ENCODE measurements at regions not wholly inside any gene's neighbourhood (a gene's known extent, or its start where the extent isn't known, plus 50 kb on each side); places are given as distances from the start of the nearest gene placed in this dataset.

- H3K4me1 ChIP-seq (ENCODE audit: control insufficient read depth in 1 of 2, insufficient read depth in 2 of 2, low read length in 2 of 2): no peaks in the 10 kb centered on the region
- ATAC-seq (no peak), DNase-seq (ENCODE audit: low read depth, low spot score) (no peak)
- BruUV-seq (replicated peaks): no TSS peak
- no peak overlapping the region for H3K9ac ChIP-seq (ENCODE audit: low read length)
- no peak overlapping the region for H3K4me3 ChIP-seq (replicated peaks in 1 of 2; ENCODE audit: low read depth in 1 of 2, low read length in 2 of 2)
- H3K4me2 ChIP-seq (ENCODE audit: low read length): no peak overlapping the region
- H3K36me3 ChIP-seq (ENCODE audit: control insufficient read depth in 1 of 2, insufficient read depth in 2 of 2, low read length in 2 of 2): no peaks in the 10 kb centered on the region
- ChIA-PET CTCF (no interaction called here), POLR2A (no interaction called here), RAD21 (ENCODE audit: low non-redundant PET in 1 of 2, low total read pairs in 2 of 2, uncharacterized antibody in 2 of 2, unreplicated experiment in 2 of 2) (no interaction called here)
- H4K20me1 ChIP-seq (ENCODE audit: insufficient read depth): no peaks in the 10 kb centered on the region
- no peaks in the 10 kb centered on the region for H3K27me3 ChIP-seq (ENCODE audit: insufficient read depth, low read length)
- no peak overlapping the region for H2AFZ ChIP-seq (ENCODE audit: low read depth, low read length, poor library complexity, severe bottlenecking)
- no peak for TF ChIP-seq ZFX (IDR thresholded peaks at IDR 0.05)
- no peak for TF ChIP-seq EZH2phosphoT487 (IDR thresholded peaks at IDR 0.05; ENCODE audit: borderline replicate concordance)
- no peak for TF ChIP-seq FOSL1 (IDR thresholded peaks at IDR 0.05; ENCODE audit: low read depth)
- no peak for TF ChIP-seq CEBPB (IDR thresholded peaks at IDR 0.05; ENCODE audit: low read depth)
- no peak for TF ChIP-seq EGR1 (IDR thresholded peaks at IDR 0.05; ENCODE audit: low read depth)
- TF ChIP-seq ATF3 (IDR thresholded peaks at IDR 0.05): no peak
- no peak for TF ChIP-seq ZNF274 (IDR thresholded peaks at IDR 0.05; ENCODE audit: low read depth, low read length)
- no peak for TF ChIP-seq POLR2AphosphoS5 (IDR thresholded peaks at IDR 0.05; ENCODE audit: low read depth, low read length)
- no peak for TF ChIP-seq POLR2A (IDR thresholded peaks at IDR 0.05; ENCODE audit: borderline replicate concordance, extremely low read depth, insufficient read depth, insufficient read length)
- TF ChIP-seq TCF7L2 (IDR thresholded peaks at IDR 0.05; ENCODE audit: borderline replicate concordance, extremely low read depth, insufficient read depth, insufficient read length): no peak
- TF ChIP-seq SP1 (IDR thresholded peaks at IDR 0.05; ENCODE audit: low read depth): no peak
- no peak for TF ChIP-seq EZH2 (IDR thresholded peaks at IDR 0.05)
- no peak for TF ChIP-seq JUND (IDR thresholded peaks at IDR 0.05)
- no peak for TF ChIP-seq RAD21 (IDR thresholded peaks at IDR 0.05; ENCODE audit: low read depth)
- TF ChIP-seq SIN3A (IDR thresholded peaks at IDR 0.05; ENCODE audit: low read depth): no peak
- no peak overlapping the region for H3K27ac ChIP-seq (ENCODE audit: low read depth, low read length)
- no peaks in the 10 kb centered on the region for H3K9me2 ChIP-seq (ENCODE audit: insufficient read depth)
- no peaks in the 10 kb centered on the region for H3K79me2 ChIP-seq (ENCODE audit: insufficient read depth, low read length)
- intact Hi-C loops (cut with micrococcal nuclease): no loop called here
- no peaks in the 10 kb centered on the region for H3K9me3 ChIP-seq (ENCODE audit: control insufficient read depth in 1 of 2, insufficient read depth in 1 of 2, low read depth in 1 of 2, low read length in 2 of 2)
Measured at GRCh38 chr1:198472997-198473396, 67.5 kb downstream of the ATP6V1G3 start.

- Histone ChIP-seq H3K9me3 (ENCODE audit: control insufficient read depth in 1 of 2, insufficient read depth in 1 of 2, low read depth in 1 of 2, low read length in 2 of 2) (no peaks in the 10 kb centered on the region), H3K36me3 (ENCODE audit: control insufficient read depth in 1 of 2, insufficient read depth in 2 of 2, low read length in 2 of 2) (no peaks in the 10 kb centered on the region), H3K4me3 (replicated peaks in 1 of 2; ENCODE audit: low read depth in 1 of 2, low read length in 2 of 2) (no peak overlapping the region), H3K4me1 (ENCODE audit: control insufficient read depth in 1 of 2, insufficient read depth in 2 of 2, low read length in 2 of 2) (no peaks in the 10 kb centered on the region), H2AFZ (ENCODE audit: low read depth, low read length, poor library complexity, severe bottlenecking) (no peak overlapping the region), H3K9me2 (ENCODE audit: insufficient read depth) (no peaks in the 10 kb centered on the region), H3K27ac (ENCODE audit: low read depth, low read length) (no peak overlapping the region), H3K27me3 (ENCODE audit: insufficient read depth, low read length) (no peaks in the 10 kb centered on the region), H3K79me2 (ENCODE audit: insufficient read depth, low read length) (no peaks in the 10 kb centered on the region), H4K20me1 (ENCODE audit: insufficient read depth) (no peaks in the 10 kb centered on the region), H3K9ac (ENCODE audit: low read length) (no peak overlapping the region), H3K4me2 (ENCODE audit: low read length) (no peak overlapping the region)
- no TSS peak for BruUV-seq (replicated peaks)
- ChIA-PET RAD21 (ENCODE audit: low non-redundant PET in 1 of 2, low total read pairs in 2 of 2, uncharacterized antibody in 2 of 2, unreplicated experiment in 2 of 2) (no interaction called here), POLR2A (no interaction called here), CTCF (interaction anchor here (1.0 kb wide), 1 partner anchor 953 kb away, joined by 3 read pairs; no protein-coding TSS in a partner anchor)
- no peak for DNase-seq (ENCODE audit: low read depth, low spot score)
- no peak for ATAC-seq
- intact Hi-C loops (cut with micrococcal nuclease): no loop called here
- no peak for TF ChIP-seq RAD21 (IDR thresholded peaks at IDR 0.05; ENCODE audit: low read depth)
- TF ChIP-seq POLR2A (IDR thresholded peaks at IDR 0.05; ENCODE audit: borderline replicate concordance, extremely low read depth, insufficient read depth, insufficient read length): no peak
- no peak for TF ChIP-seq EZH2 (IDR thresholded peaks at IDR 0.05)
- no peak for TF ChIP-seq CEBPB (IDR thresholded peaks at IDR 0.05; ENCODE audit: low read depth)
- no peak for TF ChIP-seq ATF3 (IDR thresholded peaks at IDR 0.05)
- no peak for TF ChIP-seq EZH2phosphoT487 (IDR thresholded peaks at IDR 0.05; ENCODE audit: borderline replicate concordance)
- TF ChIP-seq EGR1 (IDR thresholded peaks at IDR 0.05; ENCODE audit: low read depth): no peak
- no peak for TF ChIP-seq CTCF (IDR thresholded peaks at IDR 0.05 in 2 of 3, conservative IDR thresholded peaks at IDR 0.05 in 1 of 3; ENCODE audit: borderline replicate concordance in 1 of 3, insufficient read depth in 1 of 3, low read depth in 2 of 3, low read length in 2 of 3)
- TF ChIP-seq CBX3 (IDR thresholded peaks at IDR 0.05; ENCODE audit: low read depth): no peak
- TF ChIP-seq SP1 (IDR thresholded peaks at IDR 0.05; ENCODE audit: low read depth): no peak
- no peak for TF ChIP-seq FOSL1 (IDR thresholded peaks at IDR 0.05; ENCODE audit: low read depth)
- TF ChIP-seq ZFX (IDR thresholded peaks at IDR 0.05): no peak
- no peak for TF ChIP-seq SRF (IDR thresholded peaks at IDR 0.05; ENCODE audit: low read depth)
- TF ChIP-seq TCF7L2 (IDR thresholded peaks at IDR 0.05; ENCODE audit: borderline replicate concordance, extremely low read depth, insufficient read depth, insufficient read length): no peak
- TF ChIP-seq ZNF274 (IDR thresholded peaks at IDR 0.05; ENCODE audit: low read depth, low read length): no peak
- no peak for TF ChIP-seq MAX (IDR thresholded peaks at IDR 0.05)
- TF ChIP-seq SIN3A (IDR thresholded peaks at IDR 0.05; ENCODE audit: low read depth): no peak
- no peak for TF ChIP-seq JUND (IDR thresholded peaks at IDR 0.05)
Measured at GRCh38 chr1:198472119-198472518, 68.4 kb downstream of the ATP6V1G3 start.
